ENCODE measurements at regions not wholly inside any gene's neighbourhood (a gene's known extent, or its start where the extent isn't known, plus 50 kb on each side); places are given as distances from the start of the nearest gene placed in this dataset.

DNA sequence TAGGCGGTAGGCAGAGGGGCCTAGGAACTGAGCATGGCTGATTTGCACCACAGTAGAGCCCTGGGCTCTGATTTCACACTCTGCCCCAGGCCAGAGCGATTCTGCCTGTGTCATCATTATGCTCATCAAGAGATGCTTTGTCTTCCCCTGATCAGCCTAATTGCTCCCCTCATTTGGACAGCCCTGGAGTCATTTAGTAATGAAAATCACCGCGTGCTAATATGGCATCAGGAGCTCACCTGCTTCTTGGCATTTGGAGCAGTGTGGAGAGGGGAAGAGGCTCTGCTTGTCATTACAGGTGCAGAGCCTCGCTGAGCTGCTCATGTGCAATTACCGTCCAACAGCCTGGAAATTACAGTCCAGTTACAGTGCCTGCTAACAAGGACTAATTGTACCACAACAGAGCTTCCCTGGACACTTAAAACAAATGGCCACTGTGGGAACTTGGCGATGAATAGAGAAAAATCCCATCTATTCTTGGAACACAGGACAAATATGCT is 157.1 kb upstream of the WSCD1 start:
- TF ChIP-seq, protein P1, sequence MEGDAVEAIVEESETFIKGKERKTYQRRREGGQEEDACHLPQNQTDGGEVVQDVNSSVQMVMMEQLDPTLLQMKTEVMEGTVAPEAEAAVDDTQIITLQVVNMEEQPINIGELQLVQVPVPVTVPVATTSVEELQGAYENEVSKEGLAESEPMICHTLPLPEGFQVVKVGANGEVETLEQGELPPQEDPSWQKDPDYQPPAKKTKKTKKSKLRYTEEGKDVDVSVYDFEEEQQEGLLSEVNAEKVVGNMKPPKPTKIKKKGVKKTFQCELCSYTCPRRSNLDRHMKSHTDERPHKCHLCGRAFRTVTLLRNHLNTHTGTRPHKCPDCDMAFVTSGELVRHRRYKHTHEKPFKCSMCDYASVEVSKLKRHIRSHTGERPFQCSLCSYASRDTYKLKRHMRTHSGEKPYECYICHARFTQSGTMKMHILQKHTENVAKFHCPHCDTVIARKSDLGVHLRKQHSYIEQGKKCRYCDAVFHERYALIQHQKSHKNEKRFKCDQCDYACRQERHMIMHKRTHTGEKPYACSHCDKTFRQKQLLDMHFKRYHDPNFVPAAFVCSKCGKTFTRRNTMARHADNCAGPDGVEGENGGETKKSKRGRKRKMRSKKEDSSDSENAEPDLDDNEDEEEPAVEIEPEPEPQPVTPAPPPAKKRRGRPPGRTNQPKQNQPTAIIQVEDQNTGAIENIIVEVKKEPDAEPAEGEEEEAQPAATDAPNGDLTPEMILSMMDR (conservative IDR thresholded peaks at IDR 0.05) = no peak
- no peak for TF ChIP-seq EZH2 (IDR thresholded peaks at IDR 0.05; ENCODE audit: low read depth)
